Fibroblast of villous mesenchyme (primary cell): ENCODE measurements at regions not wholly inside any gene's neighbourhood (a gene's known extent, or its start where the extent isn't known, plus 50 kb on each side); places are given as distances from the start of the nearest gene placed in this dataset.

Source experiments
- DNase-seq: peaks from one replicate; pipeline ENCODE4 v3.0.0-alpha.2; 2010; ENCODE audit warnings: low read depth
- H3K4me3 ChIP-seq: 2 replicates; pipeline ENCODE4 v1.5.1; 2011; ENCODE audit warnings: low read depth, mild to moderate bottlenecking, low read length
- CTCF ChIP-seq: IDR thresholded peaks from 2 replicates; pipeline ENCODE4 v1.5.1; 2012; ENCODE audit warnings: low read depth, mild to moderate bottlenecking, low read length; ENCODE audit not compliant: insufficient read depth

DNA sequence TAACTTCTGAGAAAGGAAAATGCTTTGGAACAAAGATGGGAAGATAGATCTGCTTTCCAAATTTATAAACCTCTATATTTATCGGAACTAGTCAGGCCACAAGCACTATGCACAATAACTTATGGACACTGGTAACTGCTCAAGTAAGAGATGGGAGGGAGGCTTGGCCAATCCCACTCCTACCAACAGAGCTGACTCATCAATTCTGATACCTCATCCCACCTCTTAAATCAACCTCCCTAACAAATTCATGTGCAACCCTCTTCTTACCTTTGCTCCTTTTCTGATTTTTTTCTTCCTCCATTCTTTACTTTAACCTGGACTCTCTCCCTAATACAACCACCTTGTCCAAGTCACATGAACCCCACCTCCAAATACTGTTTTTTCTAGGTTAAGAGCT, 289.9 kb upstream of the FAM241A start:
- no peak for DNase-seq
- H3K4me3 ChIP-seq, result no peak overlapping the region
- TF ChIP-seq CTCF, result no peak

DNA sequence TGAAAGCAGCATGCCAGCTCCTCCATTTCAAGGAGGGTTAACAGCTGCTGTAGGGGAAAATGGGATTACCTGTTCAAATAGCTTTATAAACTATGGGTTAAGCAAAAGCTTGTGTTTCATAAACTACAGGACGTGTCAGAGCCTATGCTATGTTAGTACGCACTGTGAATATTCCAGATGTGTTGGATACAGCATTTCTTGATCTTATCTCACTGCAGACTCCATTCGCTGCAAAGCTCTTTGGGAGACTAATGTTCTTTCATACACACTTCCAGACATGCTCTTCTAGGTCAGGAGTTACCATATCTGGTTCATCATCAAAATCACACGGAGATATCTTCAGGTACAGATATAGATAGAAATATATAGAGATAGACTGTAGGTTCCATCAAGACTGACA, 281.2 kb upstream of the FAM241A start:
- no peak overlapping the region for H3K4me3 ChIP-seq
- no peak for DNase-seq
- no peak for TF ChIP-seq CTCF

DNA sequence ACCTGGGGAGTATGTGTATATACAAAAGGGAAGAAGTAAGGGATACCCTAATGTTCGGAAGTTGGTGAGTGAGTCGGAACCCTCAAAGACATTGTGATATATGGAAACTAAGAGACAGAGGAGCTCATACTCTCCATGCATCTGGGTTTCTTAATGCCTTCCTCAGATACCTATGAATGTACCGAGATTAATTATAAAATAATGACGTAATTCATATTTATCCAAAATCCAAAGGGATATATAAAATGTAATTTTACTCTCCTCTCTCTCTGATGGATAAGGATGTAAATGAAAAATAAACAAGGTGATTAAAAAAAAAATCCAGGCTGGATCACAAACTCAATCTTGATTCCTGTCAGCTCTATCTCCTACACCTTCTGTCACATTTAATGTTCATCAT, 275.9 kb upstream of the FAM241A start:
- DNase-seq, result no peak
- no peak for TF ChIP-seq CTCF
- no peak overlapping the region for H3K4me3 ChIP-seq

GRCh38 chr4:111871802-111872201, 273.5 kb upstream of the FAM241A start:
- no peak for TF ChIP-seq CTCF
- DNase-seq, result no peak
- H3K4me3 ChIP-seq, result no peak overlapping the region

GRCh38 chr4:111873801-111874200, 271.5 kb upstream of the FAM241A start:
- no peak overlapping the region for H3K4me3 ChIP-seq
- no peak for DNase-seq
- TF ChIP-seq CTCF, result no peak

DNA sequence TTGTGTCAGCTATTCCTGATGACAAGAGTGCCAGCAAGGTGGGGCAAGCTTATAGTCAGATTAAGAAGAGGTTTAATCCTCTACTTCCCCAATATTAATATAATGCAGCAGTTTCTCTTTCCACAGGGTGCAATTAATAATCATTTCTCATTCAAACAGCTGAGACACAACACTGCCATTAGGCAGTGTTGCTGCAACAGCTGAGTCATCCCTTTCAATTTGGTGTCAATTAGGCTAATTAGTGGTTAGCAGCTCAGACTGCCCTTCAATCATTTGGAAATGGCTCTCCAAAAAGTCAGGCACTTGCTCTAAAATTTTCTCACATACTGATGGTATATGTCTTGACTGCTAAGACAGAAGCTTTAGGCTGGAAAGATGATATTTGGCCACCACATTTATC, 265.7 kb upstream of the FAM241A start:
- no peak for TF ChIP-seq CTCF
- H3K4me3 ChIP-seq, result no peak overlapping the region
- DNase-seq, result no peak

DNA sequence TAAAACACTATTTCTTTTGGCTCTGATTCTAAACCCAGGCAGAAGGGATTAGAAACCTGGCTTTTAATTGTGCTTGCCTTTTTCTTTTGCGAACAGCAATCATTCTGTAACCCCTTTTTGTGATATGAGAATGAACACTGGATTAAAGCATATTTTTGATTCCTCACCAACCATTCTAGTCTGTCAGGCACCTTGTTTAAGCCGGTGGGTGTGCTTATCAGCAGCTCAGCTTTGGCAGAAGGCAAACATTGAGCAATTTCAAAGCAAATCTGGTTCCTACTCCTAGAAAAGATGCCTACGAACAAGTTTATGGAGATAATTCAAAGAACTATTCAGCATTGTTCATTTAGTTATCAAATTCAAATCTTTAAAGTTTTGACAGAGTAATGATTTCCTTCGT, 265.1 kb upstream of the FAM241A start:
- TF ChIP-seq CTCF, result no peak
- no peak overlapping the region for H3K4me3 ChIP-seq

More for the DNA sequence above, 265.1 kb upstream of the FAM241A start:
- DNase-seq, result no peak
